Umbilical cord (tissue), 1 donor: ENCODE measurements at regions not wholly inside any gene's neighbourhood (a gene's known extent, or its start where the extent isn't known, plus 50 kb on each side); places are given as distances from the start of the nearest gene placed in this dataset.
"Not testable (repeated sequence)": the region's sequence is repeated elsewhere in the genome, so short reads cannot be mapped to it uniquely, and the experiment has no call there.

Experiments
- DNase-seq: peaks from one replicate; pipeline ENCODE4 v3.0.0-alpha.2; 2015; ENCODE audit warnings: low spot score

DNA sequence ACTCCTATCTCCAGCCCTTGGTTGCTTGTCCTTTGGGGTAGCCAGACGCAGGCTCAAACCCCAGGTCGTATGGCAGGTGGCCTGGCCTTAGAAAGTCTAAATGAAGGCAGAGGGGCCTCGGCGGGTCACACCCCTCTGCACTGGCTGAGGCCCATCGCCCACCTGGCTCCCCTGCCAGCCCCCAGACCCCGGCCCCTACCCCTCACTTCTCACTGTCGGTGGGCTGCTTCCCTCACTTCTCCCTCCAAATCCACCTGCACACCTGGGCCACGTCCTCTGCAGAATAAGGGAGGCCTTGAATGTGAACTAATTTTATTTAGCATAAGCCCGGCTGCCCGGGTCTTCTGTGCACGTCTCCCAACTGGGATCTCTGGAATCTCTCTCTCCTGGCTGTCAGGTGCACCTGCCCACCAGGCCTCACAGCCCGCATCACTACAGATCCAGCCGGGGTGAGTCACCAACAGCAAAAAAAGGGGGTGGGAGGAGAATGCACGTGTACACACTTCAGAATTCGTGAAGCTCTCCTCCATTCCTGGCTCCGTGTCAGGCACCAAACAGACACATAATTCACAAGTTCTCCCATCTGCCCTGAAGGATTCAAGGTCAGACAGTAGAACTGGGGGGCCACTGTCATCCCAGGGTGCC lies 107.5 kb upstream of the SIM2 start:
- no peak for DNase-seq

GRCh38 chr21:36596174-36596573 lies 102.7 kb upstream of the SIM2 start:
- no peak for DNase-seq

GRCh38 chr21:36601362-36601761 lies 97.6 kb upstream of the SIM2 start:
- DNase-seq = no peak

DNA sequence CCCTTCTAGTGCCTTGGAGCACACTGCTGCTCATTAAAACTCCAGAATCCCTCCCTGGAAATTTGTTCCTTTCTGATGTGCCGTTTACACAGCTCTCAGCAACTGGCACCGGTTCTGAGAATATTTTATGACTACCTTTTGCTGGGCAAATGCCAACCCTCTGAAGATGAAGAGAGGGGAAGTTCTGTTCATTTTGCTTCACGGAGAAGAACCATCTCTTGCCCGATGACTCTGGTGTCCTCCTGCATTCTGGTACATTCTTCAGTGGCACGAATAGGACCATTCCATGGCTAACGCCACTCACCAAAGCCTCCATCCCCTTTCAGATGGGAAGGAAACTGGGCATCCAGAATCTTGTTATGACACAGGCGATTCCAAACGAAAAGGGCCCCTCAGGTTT lies 96.2 kb upstream of the SIM2 start:
- DNase-seq = no peak

DNA sequence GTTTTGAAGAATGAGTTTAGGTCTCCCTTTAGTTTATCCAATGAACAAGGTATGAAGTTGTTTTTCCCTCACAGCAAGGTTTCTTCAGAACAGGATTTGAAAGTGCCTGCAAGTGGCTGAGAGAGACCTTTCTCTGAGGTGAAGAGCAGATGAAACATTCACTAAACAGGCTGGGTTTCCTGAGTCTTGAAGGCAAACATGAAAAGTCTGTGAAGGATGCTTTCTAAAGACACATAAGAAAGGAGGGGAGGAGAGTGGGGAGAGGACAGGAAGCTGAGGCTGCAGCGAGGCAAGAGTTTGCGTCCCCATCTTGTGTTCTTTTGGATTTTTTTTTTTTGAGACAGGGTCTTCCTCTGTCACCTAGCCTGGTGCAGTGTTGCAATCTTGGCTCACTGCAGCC lies 95.7 kb upstream of the SIM2 start:
- no peak for DNase-seq

- DNase-seq = no peak
Observed at GRCh38 chr21:36605426-36605825, 93.5 kb upstream of the SIM2 start.

- no peak for DNase-seq
Observed at GRCh38 chr21:36606287-36606982, 92.5 kb upstream of the SIM2 start.

DNA sequence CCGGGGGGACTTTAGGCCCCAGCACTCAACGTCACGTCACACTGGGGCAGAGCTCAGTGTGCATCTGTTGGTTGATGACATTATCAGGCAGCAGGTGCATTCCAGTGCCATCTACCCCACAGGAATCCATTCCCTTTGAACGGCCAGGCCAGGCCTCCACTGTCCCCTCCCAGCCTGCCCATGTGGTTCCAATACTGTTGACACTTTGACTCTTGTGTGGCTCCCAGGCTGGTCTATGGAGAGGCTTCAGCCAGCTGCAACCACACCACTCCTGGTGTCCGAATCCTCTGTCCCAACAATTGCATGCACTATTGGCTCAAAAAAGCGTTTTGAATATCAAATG lies 92.0 kb upstream of the SIM2 start:
- DNase-seq = no peak

DNA sequence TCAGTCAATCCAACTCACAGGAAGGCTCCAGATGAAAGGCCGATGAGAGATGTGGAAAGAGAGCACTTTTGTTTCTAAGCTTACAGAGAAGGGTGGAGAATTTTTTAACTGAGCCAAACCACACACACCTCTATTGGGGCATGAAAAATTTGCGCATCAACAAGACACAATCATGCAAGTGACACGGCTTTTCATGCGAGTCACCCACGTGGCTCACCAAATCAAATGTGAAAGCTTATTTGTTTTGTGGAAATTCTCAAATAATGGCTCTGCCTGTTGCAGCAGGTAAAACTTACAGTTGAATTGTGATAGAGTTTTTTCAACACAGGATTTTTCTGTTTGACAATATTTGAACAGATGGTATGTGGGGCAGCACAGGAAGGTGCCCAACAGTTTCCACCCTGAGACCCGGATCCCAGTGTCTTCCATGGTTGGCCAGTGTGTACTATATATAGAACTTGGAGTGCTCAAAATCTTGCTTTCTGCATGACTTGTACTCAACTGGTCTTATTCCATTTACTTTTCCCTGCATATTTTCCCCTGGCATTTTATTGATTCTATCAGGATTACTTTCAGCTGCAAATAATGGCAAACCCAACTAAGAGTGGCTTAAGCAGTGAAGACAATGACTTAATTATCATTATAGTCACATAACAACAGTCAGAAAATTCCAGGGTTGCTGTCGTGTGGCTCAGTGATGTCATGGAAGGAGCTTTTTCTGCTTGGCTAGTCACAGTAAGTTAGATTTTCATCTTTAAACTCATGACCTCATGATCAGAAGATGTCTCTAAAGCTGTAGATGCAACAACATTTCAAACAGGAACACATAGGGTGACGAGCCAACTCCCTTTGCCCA lies 90.6 kb upstream of the SIM2 start:
- no peak for DNase-seq

DNA sequence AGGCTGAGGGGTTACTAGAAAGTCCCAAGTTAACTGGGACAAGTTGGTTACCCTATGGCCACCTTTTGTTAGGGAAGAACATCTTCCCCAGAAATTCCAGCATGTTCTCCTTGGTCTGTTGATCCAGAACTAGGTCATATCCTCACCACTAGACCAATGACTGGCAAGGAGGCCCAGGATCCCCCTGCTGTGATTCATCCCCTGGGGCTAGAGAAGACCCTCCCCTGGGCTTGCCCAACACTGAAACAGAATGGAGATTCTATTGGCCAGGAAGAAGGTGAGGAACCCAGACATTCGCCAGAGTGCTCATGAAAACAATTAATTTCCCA lies 90.1 kb upstream of the SIM2 start:
- DNase-seq = no peak

DNA sequence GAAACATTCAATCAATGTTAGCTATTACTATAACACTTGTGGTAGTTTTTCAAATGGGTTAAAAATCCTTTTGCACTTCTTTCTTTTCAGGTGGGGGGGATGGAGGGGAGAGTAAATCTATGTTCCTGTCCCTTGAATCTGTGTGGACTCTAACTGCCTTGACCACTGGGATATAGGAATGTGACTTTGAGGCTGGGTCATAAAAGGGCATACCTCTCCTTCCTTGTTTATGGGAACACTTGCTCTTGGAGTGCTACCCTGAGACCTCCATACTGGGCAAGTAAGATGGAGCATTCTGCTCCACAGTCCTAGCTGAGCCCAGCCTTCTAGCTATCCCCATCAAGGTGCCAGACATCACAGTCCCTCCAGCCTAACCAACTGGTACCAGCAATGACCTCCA lies 89.3 kb upstream of the SIM2 start:
- DNase-seq = no peak

GRCh38 chr21:36610201-36610600 lies 88.7 kb upstream of the SIM2 start:
- no peak for DNase-seq

- DNase-seq = no peak
Observed at GRCh38 chr21:36610935-36611334, 88.0 kb upstream of the SIM2 start.

DNA sequence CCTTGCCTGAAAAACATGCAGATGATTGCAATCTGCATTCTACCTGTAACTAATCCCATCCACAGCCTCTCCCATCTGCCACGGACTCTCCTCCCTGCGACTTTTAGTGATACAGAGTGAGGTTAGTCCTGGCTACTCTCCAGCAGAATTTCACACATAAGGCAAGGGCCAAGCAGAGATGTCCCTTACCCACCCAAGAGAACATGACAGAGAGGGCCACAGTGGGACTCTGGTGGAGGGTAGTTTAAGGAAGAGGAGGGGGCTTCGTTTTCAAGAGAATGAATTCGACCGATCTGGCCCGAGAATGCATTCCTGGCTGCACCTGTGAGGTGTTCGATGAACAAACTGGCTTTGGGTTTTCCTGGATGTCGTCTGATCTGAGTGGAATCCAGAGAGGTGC lies 87.5 kb upstream of the SIM2 start:
- DNase-seq = no peak

DNA sequence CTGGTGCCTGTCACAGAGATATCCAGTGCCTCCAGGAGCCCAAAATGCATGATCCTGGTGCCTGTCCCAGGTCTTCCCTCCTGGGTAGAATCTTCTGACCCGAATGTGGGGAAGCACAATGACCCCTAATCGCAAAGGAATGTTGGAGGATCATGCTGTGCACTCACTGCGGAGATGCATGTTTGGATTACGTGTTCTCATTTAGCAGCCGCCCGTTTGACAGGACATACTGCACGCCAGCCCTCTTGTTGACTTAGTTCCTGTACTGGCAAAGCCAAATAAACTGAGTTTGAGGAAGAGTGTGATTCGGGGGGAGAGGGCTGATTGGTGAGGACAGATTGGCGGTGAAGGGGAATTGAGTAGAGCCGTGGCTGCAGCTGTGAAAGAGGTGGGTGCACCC lies 85.9 kb upstream of the SIM2 start:
- no peak for DNase-seq

DNA sequence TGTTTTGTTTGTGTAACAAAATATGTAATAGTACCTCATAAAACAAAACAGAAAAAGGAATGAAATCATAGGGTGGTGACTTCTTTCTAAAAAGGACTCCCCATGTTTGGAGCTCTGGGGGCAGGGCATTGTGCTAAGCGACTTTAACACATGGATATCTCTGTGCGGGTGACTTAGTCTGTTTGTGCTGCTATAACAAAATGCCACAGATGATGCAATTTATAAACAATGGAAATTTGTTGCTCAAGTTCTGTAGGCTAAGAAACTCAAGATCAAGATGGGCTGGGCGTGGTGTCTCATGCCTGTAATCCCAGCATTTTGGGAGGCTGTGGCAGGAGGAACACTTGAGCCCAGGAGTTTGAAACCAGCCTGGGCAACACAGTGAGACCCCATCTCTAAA lies 85.4 kb upstream of the SIM2 start:
- DNase-seq = no peak

- no peak for DNase-seq
Observed at GRCh38 chr21:36615274-36615964, 83.5 kb upstream of the SIM2 start.

DNA sequence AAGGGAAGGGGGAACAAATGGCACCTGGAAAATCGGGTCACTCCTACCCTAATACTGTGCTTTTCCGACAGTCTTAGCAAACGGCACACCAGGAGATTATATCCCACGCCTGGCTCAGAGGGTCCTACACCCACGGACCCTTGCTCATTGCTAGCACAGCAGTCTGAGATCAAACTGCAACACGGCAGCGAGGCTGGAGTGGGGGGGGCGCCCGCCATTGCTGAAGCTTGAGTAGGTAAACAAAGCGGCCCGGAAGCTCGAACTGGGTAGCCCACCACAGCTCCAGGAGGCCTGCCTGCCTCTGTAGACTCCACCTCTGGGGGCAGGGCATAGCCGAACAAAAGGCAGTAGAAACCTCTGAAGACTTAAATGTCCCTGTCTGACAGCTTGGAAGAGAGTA lies 82.1 kb upstream of the SIM2 start:
- not testable (repeated sequence) for DNase-seq

DNA sequence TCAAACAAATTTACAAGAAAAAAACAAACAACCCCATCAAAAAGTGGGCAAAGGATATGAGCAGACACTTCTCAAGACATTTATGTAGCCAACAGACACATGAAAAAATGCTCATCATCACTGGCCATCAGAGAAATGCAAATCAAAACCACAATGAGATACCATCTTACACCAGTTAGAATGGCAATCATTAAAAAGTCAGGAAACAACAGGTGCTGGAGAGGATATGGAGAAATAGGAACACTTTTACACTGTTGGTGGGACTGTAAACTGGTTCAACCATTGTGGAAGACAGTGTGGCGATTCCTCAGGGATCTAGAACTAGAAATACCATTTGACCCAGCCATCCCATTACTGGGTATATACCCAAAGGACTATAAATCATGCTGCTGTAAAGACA lies 77.1 kb upstream of the SIM2 start:
- DNase-seq = not testable (repeated sequence)

- DNase-seq = no peak
Observed at GRCh38 chr21:36624105-36624504, 74.8 kb upstream of the SIM2 start.

DNA sequence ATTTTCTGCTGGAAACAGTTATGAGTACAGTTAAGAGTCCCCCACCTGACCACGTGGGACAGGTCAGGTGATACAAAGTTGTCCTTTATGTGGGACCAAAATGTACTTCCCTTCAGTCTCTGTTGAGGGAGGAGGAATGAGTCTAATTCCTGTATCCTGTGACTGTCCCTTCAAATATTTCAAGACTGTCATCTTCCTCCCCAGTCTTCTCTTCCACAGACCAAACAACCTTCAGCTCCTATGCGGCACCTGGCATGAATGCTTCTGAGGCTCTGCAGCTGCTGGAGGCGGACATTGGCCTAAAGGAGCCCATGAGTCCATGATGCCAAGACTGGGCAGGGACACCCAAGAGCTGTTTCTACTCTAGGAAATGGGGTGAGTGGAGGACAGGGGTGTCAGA lies 72.1 kb upstream of the SIM2 start:
- no peak for DNase-seq

- DNase-seq = no peak
Observed at GRCh38 chr21:36627242-36627641, 71.7 kb upstream of the SIM2 start.

GRCh38 chr21:36628106-36628505 lies 70.8 kb upstream of the SIM2 start:
- DNase-seq = no peak
